Fibroblast of lung (primary cell): ENCODE measurements at regions not wholly inside any gene's neighbourhood (a gene's known extent, or its start where the extent isn't known, plus 50 kb on each side); places are given as distances from the start of the nearest gene placed in this dataset.
A peak's percentile ranks its signal among the peaks of the same experiment; 100 is the strongest.

ENCODE experiments used
- DNase-seq, 2 donors: peaks; one replicate each; pipeline versions ENCODE4 v3.0.0 to v3.0.0-alpha.2; 2010; ENCODE audit warnings: low read depth in 2 of 2
- H2AFZ ChIP-seq: 2 replicates; pipeline ENCODE4 v1.5.1; 2012; ENCODE audit warnings: low read length, control low read depth, inconsistent platforms
- H3K27ac ChIP-seq: 2 replicates; pipeline ENCODE4 v1.5.1; 2011; ENCODE audit warnings: low read length, control low read depth; ENCODE audit not compliant: insufficient read depth
- H3K27me3 ChIP-seq: 2 replicates; pipeline ENCODE4 v1.5.1; 2011; ENCODE audit warnings: mild to moderate bottlenecking, low read length; ENCODE audit not compliant: control insufficient read depth, insufficient read depth
- H3K36me3 ChIP-seq: 2 replicates; pipeline ENCODE4 v1.5.1; 2011; ENCODE audit warnings: low read length; ENCODE audit not compliant: control insufficient read depth, insufficient read depth
- H3K4me1 ChIP-seq: 2 replicates; pipeline ENCODE4 v1.5.1; 2011; ENCODE audit warnings: low read length; ENCODE audit not compliant: control insufficient read depth, insufficient read depth; ENCODE audit errors: extremely low read depth
- H3K4me2 ChIP-seq: 2 replicates; pipeline ENCODE4 v1.5.1; 2011; ENCODE audit warnings: low read length, control low read depth; ENCODE audit not compliant: insufficient read depth; ENCODE audit errors: extremely low read depth
- H3K4me3 ChIP-seq, 4 experiments: fragments of 200-600 bp in 1 of 4; sonication (generic) in 1 of 4; replicated peaks in 1 of 4; 2 replicates each; pipeline ENCODE4 v1.5.1; 2011 to 2016; ENCODE audit warnings: low read length in 4 of 4, low read depth in 3 of 4, mild to moderate bottlenecking in 3 of 4, control low read depth in 2 of 4, inconsistent platforms in 1 of 4, mixed read lengths in 1 of 4; ENCODE audit not compliant: insufficient read depth in 1 of 4; ENCODE audit errors: control extremely low read depth in 1 of 4
- H3K79me2 ChIP-seq: 2 replicates; pipeline ENCODE4 v1.5.1; 2012; ENCODE audit warnings: mild to moderate bottlenecking, low read length, inconsistent platforms; ENCODE audit not compliant: control insufficient read depth, insufficient read depth
- H3K9ac ChIP-seq: 2 replicates; pipeline ENCODE4 v1.5.1; 2011; ENCODE audit warnings: mild to moderate bottlenecking, low read length, control low read depth; ENCODE audit not compliant: insufficient read depth
- H3K9me3 ChIP-seq: 2 replicates; pipeline ENCODE4 v1.5.1; 2012; ENCODE audit warnings: low read depth, low read length; ENCODE audit not compliant: control insufficient read depth, insufficient read depth
- H4K20me1 ChIP-seq: 2 replicates; pipeline ENCODE4 v1.5.1; 2011; ENCODE audit warnings: low read length; ENCODE audit not compliant: control insufficient read depth, insufficient read depth; ENCODE audit errors: extremely low read depth
- CTCF ChIP-seq, 2 donors: IDR thresholded peaks in 1 of 2; conservative IDR thresholded peaks in 1 of 2; 1 replicate in 1 of 2; 2 replicates in 1 of 2; pipeline ENCODE4 v1.5.1; 2011 to 2012; ENCODE audit warnings: low read length in 2 of 2, control low read depth in 1 of 2, inconsistent platforms in 1 of 2, low read depth in 1 of 2, mild to moderate bottlenecking in 1 of 2
- EZH2 ChIP-seq: IDR thresholded peaks from 2 replicates; pipeline ENCODE4 v1.5.1; 2012; ENCODE audit warnings: low read length, control low read depth, mild to moderate bottlenecking; ENCODE audit errors: missing control alignments

- no peaks in the 10 kb centered on the region for H3K79me2 ChIP-seq
- H3K27ac ChIP-seq = no peak overlapping the region
- H3K9me3 ChIP-seq = no peaks in the 10 kb centered on the region
- DNase-seq = no peak
- no peaks in the 10 kb centered on the region for H3K27me3 ChIP-seq
- H3K4me1 ChIP-seq = no peaks in the 10 kb centered on the region
- no peaks in the 10 kb centered on the region for H4K20me1 ChIP-seq
- H2AFZ ChIP-seq = no peak overlapping the region
- H3K36me3 ChIP-seq = no peaks in the 10 kb centered on the region
- no peak overlapping the region for H3K4me2 ChIP-seq
- no peak overlapping the region for H3K9ac ChIP-seq
- no peak overlapping the region for H3K4me3 ChIP-seq
- no peak for TF ChIP-seq EZH2
These were observed 125.6 kb downstream of the LSM5 start for GRCh38 chr7:32364581-32364980.

DNA sequence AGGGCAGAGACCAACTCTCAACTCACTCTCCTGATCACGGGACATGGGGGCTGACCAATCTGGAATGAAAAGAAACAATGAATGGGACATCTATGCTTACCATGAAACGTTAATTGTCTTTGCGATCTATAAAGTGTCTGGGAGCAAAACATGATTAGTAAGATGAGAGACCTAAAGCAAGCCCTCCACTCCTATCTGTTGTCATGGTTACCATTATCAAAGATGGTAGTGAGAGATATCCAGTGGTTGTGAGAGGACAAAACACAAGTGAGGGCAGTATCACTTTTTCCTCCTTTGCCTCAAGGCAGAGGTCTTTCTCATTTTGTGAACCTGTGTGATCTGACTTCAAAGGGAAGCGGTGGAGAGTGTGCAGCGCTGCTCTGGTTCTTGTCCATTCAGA is 130.1 kb downstream of the LSM5 start:
- no peaks in the 10 kb centered on the region for H4K20me1 ChIP-seq
- no peak overlapping the region for H3K9ac ChIP-seq
- H3K79me2 ChIP-seq = no peaks in the 10 kb centered on the region
- no peak overlapping the region for H3K4me2 ChIP-seq
- no peak for DNase-seq
- no peak overlapping the region for H3K27ac ChIP-seq
- no peaks in the 10 kb centered on the region for H3K36me3 ChIP-seq
- no peak overlapping the region for H3K4me3 ChIP-seq
- H3K27me3 ChIP-seq = no peaks in the 10 kb centered on the region
- no peaks in the 10 kb centered on the region for H3K4me1 ChIP-seq
- no peak for TF ChIP-seq CTCF (conservative IDR thresholded peaks at IDR 0.05 in 1 of 2, IDR thresholded peaks at IDR 0.05 in 1 of 2; ENCODE audit: low read depth in 1 of 2, low read length in 2 of 2)
- TF ChIP-seq EZH2 = no peak
- no peaks in the 10 kb centered on the region for H3K9me3 ChIP-seq
- no peak overlapping the region for H2AFZ ChIP-seq

DNA sequence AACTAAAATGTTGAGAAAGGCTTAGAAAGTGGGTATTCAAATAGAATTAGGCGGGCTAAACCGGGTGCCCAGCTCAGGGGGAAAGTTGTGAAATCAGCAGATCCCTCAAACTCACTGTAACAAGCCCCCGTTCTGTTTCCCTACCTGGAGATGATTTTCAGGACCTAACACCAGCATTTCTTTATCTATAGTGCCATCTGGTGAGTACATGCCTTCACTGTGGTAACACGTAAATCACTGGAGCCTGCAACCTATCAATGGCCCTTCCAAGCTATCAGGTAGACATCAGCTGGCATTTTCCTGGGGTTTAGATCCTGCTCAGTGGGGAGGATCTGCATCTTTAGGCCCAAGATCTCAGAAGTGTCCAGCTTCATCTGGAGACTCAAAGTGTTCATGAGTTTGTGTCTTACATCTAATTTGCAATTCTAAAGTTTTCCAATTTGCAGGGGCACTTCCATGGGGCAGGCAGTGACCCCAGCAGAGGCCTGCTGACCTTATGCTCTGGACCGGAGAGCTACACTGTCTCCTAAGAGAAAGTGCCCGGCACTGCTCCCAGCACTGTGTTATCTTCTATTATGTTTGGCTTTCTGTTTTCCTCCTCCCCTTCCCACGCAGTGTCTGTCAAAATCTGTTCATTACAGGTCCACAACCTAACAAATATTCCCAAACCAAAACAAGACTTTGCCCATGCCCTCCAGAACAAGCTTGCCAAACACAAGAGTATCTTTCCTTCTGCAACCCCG is 132.5 kb downstream of the LSM5 start:
- H3K4me3 ChIP-seq = no peak overlapping the region
- TF ChIP-seq EZH2 = no peak
- no peaks in the 10 kb centered on the region for H3K36me3 ChIP-seq
- H3K9me3 ChIP-seq = no peaks in the 10 kb centered on the region
- H3K4me1 ChIP-seq = no peaks in the 10 kb centered on the region
- H3K79me2 ChIP-seq = no peaks in the 10 kb centered on the region
- H3K27me3 ChIP-seq = no peaks in the 10 kb centered on the region
- no peak overlapping the region for H3K9ac ChIP-seq
- no peak for DNase-seq
- no peak overlapping the region for H3K27ac ChIP-seq
- no peaks in the 10 kb centered on the region for H4K20me1 ChIP-seq
- no peak overlapping the region for H2AFZ ChIP-seq
- H3K4me2 ChIP-seq = no peak overlapping the region

- Histone ChIP-seq H3K4me3 (no peak overlapping the region), H3K4me2 (no peak overlapping the region), H4K20me1 (no peaks in the 10 kb centered on the region), H3K27me3 (no peaks in the 10 kb centered on the region), H3K9ac (no peak overlapping the region), H3K9me3 (no peaks in the 10 kb centered on the region), H3K36me3 (no peaks in the 10 kb centered on the region), H3K79me2 (no peaks in the 10 kb centered on the region), H2AFZ (no peak overlapping the region), H3K27ac (no peak overlapping the region), H3K4me1 (no peaks in the 10 kb centered on the region)
- DNase-seq = peak; percentile 1 to 2
- TF ChIP-seq EZH2 (no peak), CTCF (conservative IDR thresholded peaks at IDR 0.05 in 1 of 2, IDR thresholded peaks at IDR 0.05 in 1 of 2; ENCODE audit: low read depth in 1 of 2, low read length in 2 of 2) (peak; percentile 58 to 59)
These were observed 142.8 kb downstream of the LSM5 start for GRCh38 chr7:32347244-32347828.
